GM18507 (cell line): ENCODE measurements at regions not wholly inside any gene's neighbourhood (a gene's known extent, or its start where the extent isn't known, plus 50 kb on each side); places are given as distances from the start of the nearest gene placed in this dataset.

Experiments used
- DNase-seq: peaks from one replicate; pipeline ENCODE4 v3.0.0; 2011; ENCODE audit warnings: low read depth; ENCODE audit not compliant: insufficient read length; ENCODE audit errors: extremely low spot score
- FAIRE-seq: peaks from 2 replicates; lab custom pipeline; 2011; peaks lifted over from hg19 to GRCh38; lab: Jason Lieb, UNC

GRCh38 chr2:41572154-41572553, 475.7 kb upstream of the PKDCC start:
- DNase-seq, result no peak
- FAIRE-seq, result no peak

DNA sequence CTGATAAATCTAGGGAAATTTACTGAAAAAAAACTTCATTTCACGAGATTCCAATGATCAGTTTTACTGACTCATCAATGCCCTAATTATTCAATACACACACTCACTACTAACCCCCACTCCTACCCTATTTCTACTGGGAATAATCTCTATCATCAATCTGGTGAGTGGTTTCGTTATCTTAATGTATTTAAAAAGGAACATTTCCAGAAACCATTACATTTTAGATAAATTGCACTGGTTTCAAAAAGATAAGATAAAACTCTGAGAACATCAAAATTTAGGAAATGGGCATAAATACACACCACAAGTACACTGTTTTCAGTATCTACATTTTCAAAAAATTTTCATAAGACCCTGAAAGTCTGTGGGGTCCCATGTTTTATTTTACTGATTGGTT, 471.4 kb upstream of the PKDCC start:
- FAIRE-seq (no peak), DNase-seq (no peak)

DNA sequence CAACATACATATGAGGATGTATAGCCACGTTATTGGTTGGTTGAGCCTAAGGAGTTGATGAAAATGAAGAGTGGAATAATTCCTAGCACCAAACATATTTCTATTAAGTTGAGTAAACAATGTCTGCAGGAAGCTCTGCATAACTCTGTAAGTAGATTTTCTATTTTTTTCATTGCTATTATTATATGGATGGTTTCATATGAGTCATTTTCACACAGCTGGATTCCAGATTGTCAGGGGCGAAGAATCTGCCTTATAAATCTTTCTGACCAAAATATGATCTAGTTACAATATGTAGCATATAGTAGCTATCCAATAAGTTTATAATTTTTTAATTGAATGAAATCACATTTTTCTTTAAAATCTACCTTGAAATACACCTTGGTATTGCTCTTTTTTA, 468.0 kb upstream of the PKDCC start:
- DNase-seq, result no peak
- FAIRE-seq, result no peak

DNA sequence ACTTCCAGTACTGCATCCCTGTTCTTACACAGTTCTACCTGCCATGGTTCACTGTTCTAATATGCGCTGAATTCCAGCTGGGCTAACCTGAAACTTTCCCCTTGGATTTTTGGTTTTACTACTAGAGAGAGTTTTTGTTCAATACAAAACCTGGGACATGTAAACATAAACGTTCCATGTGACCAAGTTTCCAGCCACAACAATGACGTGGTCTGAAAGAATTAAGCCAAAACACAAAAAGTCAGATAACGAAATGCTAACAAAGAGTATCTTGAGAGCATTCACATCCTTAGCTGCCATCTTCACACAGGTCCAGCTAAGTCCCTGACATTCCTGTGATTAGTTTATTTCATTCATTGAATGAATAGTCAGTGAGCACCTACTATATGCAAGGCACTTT, 467.0 kb upstream of the PKDCC start:
- DNase-seq (no peak), FAIRE-seq (no peak)

GRCh38 chr2:41595240-41595639, 452.6 kb upstream of the PKDCC start:
- no peak for FAIRE-seq
- DNase-seq, result no peak

DNA sequence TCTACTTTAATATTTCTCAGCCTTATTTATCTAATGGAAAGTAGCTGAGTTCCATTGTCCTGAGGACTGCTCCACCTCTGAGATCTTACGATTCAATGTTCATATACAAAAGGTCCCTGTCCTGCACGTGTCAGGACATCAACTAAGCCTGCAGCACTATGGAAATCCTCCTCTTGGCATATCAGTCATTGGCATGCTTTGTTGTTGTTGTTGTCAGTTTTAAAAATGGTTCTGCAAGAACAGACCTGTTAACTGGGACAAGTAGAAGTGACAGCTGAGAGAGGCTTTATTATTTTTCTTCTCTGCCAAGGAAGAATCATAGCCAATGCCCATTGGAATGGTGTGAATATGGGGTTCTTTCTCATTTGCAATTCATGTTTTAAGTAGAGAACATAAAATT, 450.1 kb upstream of the PKDCC start:
- DNase-seq (no peak), FAIRE-seq (no peak)

DNA sequence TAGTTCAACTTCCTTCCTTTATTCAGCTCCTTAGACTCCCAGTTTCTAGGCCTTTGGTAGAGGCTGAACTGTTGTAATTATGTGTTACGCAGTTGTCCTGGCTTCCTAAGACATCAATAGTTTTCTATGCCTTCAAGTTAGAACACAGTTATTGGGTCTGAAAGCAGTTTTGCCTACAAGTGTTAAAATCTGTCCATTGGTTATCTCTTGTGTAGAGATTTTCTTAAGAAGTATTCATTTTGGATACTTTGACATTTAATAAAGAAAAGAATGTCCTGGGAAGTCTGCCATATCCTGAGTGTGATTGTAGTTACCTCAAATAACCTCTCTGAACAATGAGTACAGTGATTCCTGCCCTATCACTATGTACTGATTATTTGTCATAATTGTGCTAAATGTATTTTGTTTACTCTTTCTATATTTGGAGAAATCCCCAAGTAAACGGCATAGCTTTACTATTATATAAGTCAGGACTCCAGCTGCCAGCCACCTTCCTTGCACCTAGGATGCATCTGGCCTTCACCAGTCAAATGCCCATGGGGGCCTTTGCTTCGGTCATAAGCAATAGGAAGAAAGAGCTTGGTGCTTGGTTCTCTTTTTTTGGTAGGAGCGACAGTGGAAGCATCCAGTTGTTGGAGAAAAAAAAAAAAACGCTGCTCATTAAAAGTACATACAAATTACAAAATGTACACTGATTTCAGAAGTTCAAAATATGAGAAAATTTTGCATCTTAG, 449.5 kb upstream of the PKDCC start:
- no peak for DNase-seq
- no peak for FAIRE-seq

- DNase-seq (no peak), FAIRE-seq (no peak)
Measured at GRCh38 chr2:41600460-41600859, 447.4 kb upstream of the PKDCC start.

DNA sequence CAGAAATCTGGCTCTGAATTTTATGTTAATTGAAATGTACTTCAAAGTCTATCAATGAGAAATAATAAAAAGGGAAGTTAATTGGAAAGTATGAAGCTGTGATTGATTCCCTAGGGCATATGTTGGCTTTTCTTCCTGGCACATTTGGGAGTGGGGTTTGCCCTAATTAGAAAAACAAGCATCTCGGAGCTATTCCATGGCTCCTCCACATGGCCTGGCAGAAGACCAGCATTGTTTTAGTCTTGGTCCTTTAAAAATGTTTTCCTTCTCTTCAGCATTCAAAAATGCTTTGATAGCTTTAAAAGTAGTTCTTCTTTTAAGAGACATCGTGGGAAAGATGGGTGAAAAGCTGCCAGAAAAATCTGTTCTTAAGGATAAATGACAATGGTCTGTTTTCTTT, 445.5 kb upstream of the PKDCC start:
- no peak for FAIRE-seq
- DNase-seq, result no peak

- FAIRE-seq (no peak), DNase-seq (no peak)
Measured at GRCh38 chr2:41605311-41605710, 442.5 kb upstream of the PKDCC start.

DNA sequence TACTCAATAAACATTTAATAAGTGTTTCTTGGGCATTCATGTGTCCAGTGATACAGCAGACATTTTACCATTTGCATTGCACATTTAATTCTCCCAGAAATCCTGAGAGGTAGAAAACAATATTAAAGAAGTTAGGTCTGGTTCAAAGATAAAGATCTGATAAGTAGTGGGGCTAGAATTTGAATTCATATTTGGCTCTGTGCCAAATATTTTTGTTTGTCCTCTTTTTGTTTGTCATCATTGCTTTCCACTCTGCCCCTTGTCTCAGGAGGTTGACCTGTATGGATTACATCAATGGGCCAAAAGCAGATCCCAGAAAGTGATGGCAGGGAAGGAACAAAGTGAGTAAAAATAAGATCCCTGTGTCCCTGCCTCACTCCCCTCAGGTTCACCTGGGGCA, 441.9 kb upstream of the PKDCC start:
- FAIRE-seq (no peak), DNase-seq (no peak)

GRCh38 chr2:41610501-41611190, 437.2 kb upstream of the PKDCC start:
- no peak for FAIRE-seq
- DNase-seq, result no peak

DNA sequence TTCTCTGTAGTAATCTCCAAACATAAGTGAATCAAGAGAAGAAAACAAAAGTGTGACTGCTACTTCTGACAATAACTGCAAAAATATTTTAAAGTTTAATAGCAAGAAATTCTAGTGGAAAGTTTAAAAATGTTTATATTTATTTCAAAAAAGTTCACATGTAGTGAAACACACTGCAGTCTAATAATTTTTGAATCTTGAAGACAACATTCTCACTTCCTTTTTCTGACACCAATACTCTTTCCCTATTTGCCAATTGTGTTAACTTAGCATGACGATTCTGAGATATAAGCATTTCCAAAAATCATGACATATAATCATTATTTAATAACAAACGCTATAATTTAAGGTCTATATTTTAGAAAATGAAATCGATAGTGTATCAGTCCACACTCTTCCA, 429.1 kb upstream of the PKDCC start:
- DNase-seq (no peak), FAIRE-seq (no peak)

DNA sequence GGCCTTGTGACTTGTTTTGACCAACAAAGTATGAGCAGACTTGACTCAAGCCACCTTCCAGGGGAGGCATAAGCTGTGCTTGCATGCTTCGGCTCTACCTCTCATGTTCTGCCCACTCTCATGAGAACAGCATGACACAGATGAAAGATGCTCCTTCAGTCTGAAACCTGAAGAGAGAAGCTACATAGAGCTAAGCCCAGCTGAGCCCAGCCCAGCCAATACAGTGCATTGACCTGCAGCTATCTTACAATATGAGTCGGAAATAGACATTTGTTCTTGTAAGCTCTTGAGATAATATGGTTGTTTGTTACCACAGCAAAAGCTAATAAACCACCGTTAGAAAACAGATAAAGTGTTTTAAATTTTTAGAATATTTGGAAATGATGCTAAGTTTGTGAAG, 426.7 kb upstream of the PKDCC start:
- no peak for FAIRE-seq
- no peak for DNase-seq

DNA sequence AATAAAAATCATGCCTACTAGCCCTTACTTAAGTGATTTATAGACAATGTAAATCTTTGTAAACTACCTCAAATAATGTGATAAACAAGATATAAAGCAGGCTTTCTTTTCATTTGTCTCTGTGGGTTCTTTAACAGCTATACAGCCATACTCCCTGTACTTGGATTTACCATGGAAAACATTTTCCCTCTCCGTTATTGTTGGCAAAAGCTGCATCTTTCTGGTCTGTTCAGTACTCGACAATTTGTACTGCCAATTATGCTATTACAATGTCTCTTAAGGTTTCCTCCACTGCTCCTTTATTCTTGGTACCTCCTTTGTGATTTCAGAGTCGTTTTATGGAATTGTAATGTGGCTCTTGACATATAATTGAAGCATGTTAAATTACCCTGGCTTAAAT, 426.3 kb upstream of the PKDCC start:
- DNase-seq (no peak), FAIRE-seq (no peak)

GRCh38 chr2:41622301-41622700, 425.5 kb upstream of the PKDCC start:
- no peak for FAIRE-seq
- no peak for DNase-seq

GRCh38 chr2:41626936-41627335, 420.9 kb upstream of the PKDCC start:
- no peak for FAIRE-seq
- no peak for DNase-seq

- FAIRE-seq (no peak), DNase-seq (no peak)
Measured at GRCh38 chr2:41634686-41635085, 413.1 kb upstream of the PKDCC start.

GRCh38 chr2:41644936-41645335, 402.9 kb upstream of the PKDCC start:
- DNase-seq, result no peak
- FAIRE-seq, result no peak

- FAIRE-seq, result no peak
- no peak for DNase-seq
Measured at GRCh38 chr2:41647468-41648050, 400.3 kb upstream of the PKDCC start.

DNA sequence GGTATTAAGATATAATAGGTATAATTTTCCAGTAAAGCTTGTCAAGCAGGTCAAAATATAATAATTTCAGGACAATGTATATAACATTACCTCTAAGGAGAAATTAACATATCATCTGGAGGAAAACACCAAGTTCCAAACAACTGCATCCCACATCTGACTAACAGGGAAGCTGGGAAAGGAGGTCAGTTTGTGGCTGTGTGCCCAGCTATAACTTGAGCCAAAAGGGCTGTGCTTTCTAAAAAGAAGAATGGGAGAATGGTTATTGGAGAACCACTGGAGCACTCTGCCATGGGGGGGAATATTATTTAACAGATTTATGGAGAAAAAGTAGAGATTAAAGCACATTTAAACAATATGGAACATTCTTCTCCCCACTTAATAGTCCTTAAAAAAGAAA, 390.6 kb upstream of the PKDCC start:
- DNase-seq (no peak), FAIRE-seq (no peak)
